Keratinocyte (primary cell): ENCODE measurements at regions not wholly inside any gene's neighbourhood (a gene's known extent, or its start where the extent isn't known, plus 50 kb on each side); places are given as distances from the start of the nearest gene placed in this dataset.

Source experiments
- DNase-seq: peaks from one replicate; pipeline ENCODE4 v3.0.0-alpha.2; 2011; ENCODE audit warnings: low read depth, missing footprints, low spot score
- FAIRE-seq: peaks from 2 replicates; lab custom pipeline; 2011; peaks lifted over from hg19 to GRCh38; lab: Jason Lieb, UNC
- H2AFZ ChIP-seq: 2 replicates; pipeline ENCODE4 v1.6.0; 2012; ENCODE audit warnings: low read length, control low read depth, inconsistent platforms; ENCODE audit not compliant: control insufficient read depth
- H3K27ac ChIP-seq: 2 replicates; pipeline ENCODE4 v1.5.1; 2011; ENCODE audit warnings: low read length; ENCODE audit not compliant: control insufficient read depth, insufficient read depth
- H3K27me3 ChIP-seq: 3 replicates; pipeline ENCODE4 v1.6.0; 2011; ENCODE audit warnings: low read length; ENCODE audit not compliant: control insufficient read depth, insufficient read depth; ENCODE audit errors: extremely low read depth
- H3K36me3 ChIP-seq, 2 experiments: 2 replicates in 1 of 2; 3 replicates in 1 of 2; pipeline ENCODE4 v1.5.1; 2011; ENCODE audit warnings: low read length in 2 of 2, mild to moderate bottlenecking in 1 of 2; ENCODE audit not compliant: control insufficient read depth in 2 of 2, insufficient read depth in 2 of 2; ENCODE audit errors: extremely low read depth in 1 of 2
- H3K4me1 ChIP-seq: 3 replicates; pipeline ENCODE4 v1.5.1; 2011; ENCODE audit warnings: low read length; ENCODE audit not compliant: control insufficient read depth, insufficient read depth; ENCODE audit errors: extremely low read depth
- H3K4me2 ChIP-seq: 3 replicates; pipeline ENCODE4 v1.6.0; 2011; ENCODE audit warnings: low read depth, low read length; ENCODE audit not compliant: control insufficient read depth, insufficient read depth; ENCODE audit errors: extremely low read depth
- H3K4me3 ChIP-seq, 3 experiments: fragments of 200-600 bp in 1 of 3; sonication (generic) in 1 of 3; 2 replicates in 2 of 3; 3 replicates in 1 of 3; pipeline ENCODE4 v1.5.1; 2011 to 2016; ENCODE audit warnings: low read length in 3 of 3, mild to moderate bottlenecking in 3 of 3, control low read depth in 2 of 3, inconsistent platforms in 1 of 3, low read depth in 1 of 3, mixed read lengths in 1 of 3, mixed run types in 1 of 3, moderate library complexity in 1 of 3; ENCODE audit not compliant: control insufficient read depth in 2 of 3, insufficient read depth in 2 of 3; ENCODE audit errors: extremely low read depth in 1 of 3
- H3K79me2 ChIP-seq: 2 replicates; pipeline ENCODE4 v1.6.0; 2012; ENCODE audit warnings: low read length; ENCODE audit not compliant: control insufficient read depth, insufficient read depth
- H3K9ac ChIP-seq: 3 replicates; pipeline ENCODE4 v1.6.0; 2011; ENCODE audit warnings: low read length; ENCODE audit not compliant: control insufficient read depth, insufficient read depth; ENCODE audit errors: extremely low read depth
- H3K9me1 ChIP-seq: 3 replicates; pipeline ENCODE4 v1.6.0; 2011; ENCODE audit warnings: low read length; ENCODE audit not compliant: control insufficient read depth, insufficient read depth; ENCODE audit errors: extremely low read depth
- H3K9me3 ChIP-seq: 2 replicates; pipeline ENCODE4 v1.5.1; 2012; ENCODE audit warnings: low read depth, low read length; ENCODE audit not compliant: control insufficient read depth
- H4K20me1 ChIP-seq: 3 replicates; pipeline ENCODE4 v1.6.0; 2011; ENCODE audit warnings: low read length; ENCODE audit not compliant: control insufficient read depth, insufficient read depth; ENCODE audit errors: extremely low read depth
- EZH2 ChIP-seq: IDR thresholded peaks from one replicate; pipeline ENCODE4 v1.6.1; 2012; ENCODE audit warnings: inconsistent platforms, mild to moderate bottlenecking, low read length, moderate library complexity
- dilution Hi-C: fragments of 300-500 bp; cut with MboI; formaldehyde crosslinking; loops from one replicate; pipeline ENCODE4 v1.7.0; 2020; ENCODE audit warnings: low sequenced_read_pairs; ENCODE audit not compliant: extremely low pct_ligation_motif_present
- TF ChIP-seq, protein P1 (sequence below), 3 experiments: IDR thresholded peaks in 1 of 3; conservative IDR thresholded peaks in 1 of 3; optimal IDR thresholded peaks in 1 of 3; 2 replicates in 2 of 3; 3 replicates in 1 of 3; pipeline versions ENCODE3 to v1.5.1; 2011; ENCODE audit warnings: low read length in 3 of 3, mild to moderate bottlenecking in 3 of 3, moderate library complexity in 2 of 3, control low read depth in 1 of 3, inconsistent platforms in 1 of 3; ENCODE audit not compliant: insufficient read depth in 2 of 3; ENCODE audit errors: extremely low read depth in 1 of 3

DNA sequence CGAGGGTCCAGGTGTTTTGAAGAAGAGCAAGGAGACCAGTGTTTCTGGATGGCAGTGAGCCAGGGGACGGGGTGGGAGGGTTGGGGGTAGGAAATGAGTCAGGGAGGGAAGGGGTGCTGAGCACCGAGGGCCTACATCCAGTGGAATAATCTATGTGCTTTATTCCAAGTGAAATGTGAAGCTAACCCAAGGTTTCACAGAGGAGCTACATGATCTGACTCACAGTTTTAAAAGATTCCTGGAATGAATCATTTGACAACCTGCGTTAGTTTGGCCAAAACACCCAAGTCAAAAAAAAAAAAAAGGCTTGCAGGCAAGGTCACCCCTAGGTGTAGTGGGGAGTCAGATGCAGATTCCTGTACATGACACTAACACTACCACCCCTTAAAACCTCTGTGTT, 419.7 kb upstream of the MEX3C start:
- Histone ChIP-seq H3K79me2 (no peaks in the 10 kb centered on the region), H3K27ac (peak overlapping the region; percentile 70)
- peak; percentile 88 for FAIRE-seq

DNA sequence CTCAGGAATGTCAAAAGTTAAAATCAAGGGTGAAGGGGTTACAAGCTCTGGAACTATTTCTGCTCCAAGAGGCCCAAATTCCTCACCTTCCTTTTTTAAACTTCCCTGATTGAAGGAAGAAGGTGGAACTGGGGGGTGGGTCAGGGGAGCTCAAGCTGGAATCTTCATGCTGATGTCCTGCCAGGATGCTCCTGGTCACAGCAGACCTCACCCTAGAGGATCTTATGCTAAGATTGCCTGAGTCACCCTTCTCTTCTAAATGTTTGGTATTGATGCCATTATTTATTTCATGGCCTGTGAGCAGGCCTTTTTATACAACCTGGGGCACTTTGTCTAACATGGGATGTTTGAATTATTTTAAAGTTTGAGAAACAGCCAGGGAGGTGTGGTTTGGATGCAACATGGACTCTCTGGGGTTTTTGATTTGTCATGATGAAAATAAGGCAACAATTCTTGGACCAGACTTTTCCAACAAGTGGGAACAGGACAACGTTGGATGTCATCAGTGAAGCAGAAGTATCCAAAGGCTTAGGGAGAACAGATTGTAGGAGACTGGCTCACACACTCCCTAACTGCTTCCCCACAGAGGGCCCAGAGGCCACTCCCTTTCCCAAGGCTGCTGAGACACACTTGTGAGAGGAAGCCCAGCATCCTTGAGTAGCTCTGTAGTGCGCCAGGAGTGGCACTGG, 420.2 kb upstream of the MEX3C start:
- Histone ChIP-seq H4K20me1 (no peaks in the 10 kb centered on the region), H3K4me1 (peaks cover 45% of the 10 kb centered on the region), H2AFZ (no peak overlapping the region), H3K36me3 (no peaks in the 10 kb centered on the region), H3K27ac (peak overlapping the region; percentile 70), H3K4me3 (no peak overlapping the region), H3K9ac (peak overlapping the region; percentile 6), H3K4me2 (no peak overlapping the region), H3K9me1 (no peaks in the 10 kb centered on the region), H3K79me2 (no peaks in the 10 kb centered on the region), H3K27me3 (peaks cover 4% of the 10 kb centered on the region), H3K9me3 (no peaks in the 10 kb centered on the region)
- TF ChIP-seq EZH2: no peak
- TF ChIP-seq, protein P1, sequence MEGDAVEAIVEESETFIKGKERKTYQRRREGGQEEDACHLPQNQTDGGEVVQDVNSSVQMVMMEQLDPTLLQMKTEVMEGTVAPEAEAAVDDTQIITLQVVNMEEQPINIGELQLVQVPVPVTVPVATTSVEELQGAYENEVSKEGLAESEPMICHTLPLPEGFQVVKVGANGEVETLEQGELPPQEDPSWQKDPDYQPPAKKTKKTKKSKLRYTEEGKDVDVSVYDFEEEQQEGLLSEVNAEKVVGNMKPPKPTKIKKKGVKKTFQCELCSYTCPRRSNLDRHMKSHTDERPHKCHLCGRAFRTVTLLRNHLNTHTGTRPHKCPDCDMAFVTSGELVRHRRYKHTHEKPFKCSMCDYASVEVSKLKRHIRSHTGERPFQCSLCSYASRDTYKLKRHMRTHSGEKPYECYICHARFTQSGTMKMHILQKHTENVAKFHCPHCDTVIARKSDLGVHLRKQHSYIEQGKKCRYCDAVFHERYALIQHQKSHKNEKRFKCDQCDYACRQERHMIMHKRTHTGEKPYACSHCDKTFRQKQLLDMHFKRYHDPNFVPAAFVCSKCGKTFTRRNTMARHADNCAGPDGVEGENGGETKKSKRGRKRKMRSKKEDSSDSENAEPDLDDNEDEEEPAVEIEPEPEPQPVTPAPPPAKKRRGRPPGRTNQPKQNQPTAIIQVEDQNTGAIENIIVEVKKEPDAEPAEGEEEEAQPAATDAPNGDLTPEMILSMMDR (optimal IDR thresholded peaks at IDR 0.05 in 1 of 3, IDR thresholded peaks at IDR 0.05 in 1 of 3, conservative IDR thresholded peaks at IDR 0.05 in 1 of 3; ENCODE audit: extremely low read depth in 1 of 3, insufficient read depth in 2 of 3, low read length in 3 of 3): no peak
- DNase-seq: no peak
- peak; percentile 55 for FAIRE-seq
- dilution Hi-C loops: no loop called here

More for the DNA sequence above, 419.7 kb upstream of the MEX3C start:
- no peak for DNase-seq
- Histone ChIP-seq H3K9me3 (no peaks in the 10 kb centered on the region), H3K9me1 (no peaks in the 10 kb centered on the region), H4K20me1 (no peaks in the 10 kb centered on the region), H2AFZ (no peak overlapping the region), H3K4me3 (no peak overlapping the region), H3K9ac (peak overlapping the region; percentile 38), H3K27me3 (no peaks in the 10 kb centered on the region), H3K4me1 (peaks cover 45% of the 10 kb centered on the region), H3K4me2 (no peak overlapping the region), H3K36me3 (no peaks in the 10 kb centered on the region)
- dilution Hi-C loops: no loop called here
- no peak for TF ChIP-seq EZH2
- TF ChIP-seq, protein P1 (optimal IDR thresholded peaks at IDR 0.05 in 1 of 3, IDR thresholded peaks at IDR 0.05 in 1 of 3, conservative IDR thresholded peaks at IDR 0.05 in 1 of 3; ENCODE audit: extremely low read depth in 1 of 3, insufficient read depth in 2 of 3, low read length in 3 of 3): no peak
